HG02588 (cell line): ENCODE measurements at regions not wholly inside any gene's neighbourhood (a gene's known extent, or its start where the extent isn't known, plus 50 kb on each side); places are given as distances from the start of the nearest gene placed in this dataset.

ENCODE experiments used
- ATAC-seq: cut with Tn5 transposase; IDR thresholded peaks from one replicate; pipeline ENCODE4 v1.9.1; 2021; ENCODE audit warnings: mild to moderate bottlenecking, moderate library complexity; ENCODE audit not compliant: unreplicated experiment

GRCh38 chr14:26395726-26396125 is 202.1 kb downstream of the NOVA1 start:
- no peak for ATAC-seq

GRCh38 chr14:26394150-26394810 is 203.6 kb downstream of the NOVA1 start:
- no peak for ATAC-seq

- ATAC-seq = no peak
These were observed 205.3 kb downstream of the NOVA1 start for GRCh38 chr14:26392498-26392897.

- ATAC-seq = no peak
These were observed 208.0 kb downstream of the NOVA1 start for GRCh38 chr14:26389646-26390508.

GRCh38 chr14:26385310-26385709 is 212.5 kb downstream of the NOVA1 start:
- ATAC-seq = no peak

GRCh38 chr14:26382901-26383685 is 214.7 kb downstream of the NOVA1 start:
- ATAC-seq = no peak

- no peak for ATAC-seq
These were observed 216.4 kb downstream of the NOVA1 start for GRCh38 chr14:26381405-26381804.

GRCh38 chr14:26380637-26381036 is 217.2 kb downstream of the NOVA1 start:
- no peak for ATAC-seq

GRCh38 chr14:26379951-26380350 is 217.9 kb downstream of the NOVA1 start:
- no peak for ATAC-seq

- no peak for ATAC-seq
These were observed 220.7 kb downstream of the NOVA1 start for GRCh38 chr14:26377150-26377549.

- ATAC-seq = no peak
These were observed 227.7 kb downstream of the NOVA1 start for GRCh38 chr14:26370115-26370514.

GRCh38 chr14:26363689-26364088 is 234.1 kb downstream of the NOVA1 start:
- ATAC-seq = no peak

GRCh38 chr14:26344596-26344995 is 253.2 kb downstream of the NOVA1 start:
- ATAC-seq = no peak

GRCh38 chr14:26339381-26339780 is 258.5 kb downstream of the NOVA1 start:
- no peak for ATAC-seq

- ATAC-seq = no peak
These were observed 259.6 kb downstream of the NOVA1 start for GRCh38 chr14:26338231-26338630.

- no peak for ATAC-seq
These were observed 263.5 kb downstream of the NOVA1 start for GRCh38 chr14:26334288-26334687.

- no peak for ATAC-seq
These were observed 264.9 kb downstream of the NOVA1 start for GRCh38 chr14:26332966-26333365.

GRCh38 chr14:26330982-26331381 is 266.9 kb downstream of the NOVA1 start:
- no peak for ATAC-seq

- ATAC-seq = no peak
These were observed 269.0 kb downstream of the NOVA1 start for GRCh38 chr14:26328791-26329190.

- ATAC-seq = no peak
These were observed 274.0 kb downstream of the NOVA1 start for GRCh38 chr14:26323869-26324268.

GRCh38 chr14:26320886-26321285 is 276.9 kb downstream of the NOVA1 start:
- ATAC-seq = no peak
